Ishikawa (cell line): ENCODE measurements at regions not wholly inside any gene's neighbourhood (a gene's known extent, or its start where the extent isn't known, plus 50 kb on each side); places are given as distances from the start of the nearest gene placed in this dataset.

Source experiments
- EP300 ChIP-seq: IDR thresholded peaks from 2 replicates; pipeline ENCODE4 v1.6.1; 2012; ENCODE audit warnings: borderline replicate concordance
- RAD21 ChIP-seq: IDR thresholded peaks from 2 replicates; pipeline ENCODE4 v1.6.1; 2012; ENCODE audit warnings: low read depth
- REST ChIP-seq: IDR thresholded peaks from 2 replicates; pipeline ENCODE4 v1.6.1; 2012; ENCODE audit warnings: low read depth, mild to moderate bottlenecking
- TAF1 ChIP-seq: IDR thresholded peaks from 2 replicates; pipeline ENCODE4 v1.6.1; 2012; ENCODE audit warnings: low read depth, mild to moderate bottlenecking
- YY1 ChIP-seq: IDR thresholded peaks from 2 replicates; pipeline ENCODE4 v1.6.1; 2012; ENCODE audit warnings: low read depth
- ZBTB7A ChIP-seq: IDR thresholded peaks from 2 replicates; pipeline ENCODE4 v1.6.1; 2012; ENCODE audit warnings: low read depth

DNA sequence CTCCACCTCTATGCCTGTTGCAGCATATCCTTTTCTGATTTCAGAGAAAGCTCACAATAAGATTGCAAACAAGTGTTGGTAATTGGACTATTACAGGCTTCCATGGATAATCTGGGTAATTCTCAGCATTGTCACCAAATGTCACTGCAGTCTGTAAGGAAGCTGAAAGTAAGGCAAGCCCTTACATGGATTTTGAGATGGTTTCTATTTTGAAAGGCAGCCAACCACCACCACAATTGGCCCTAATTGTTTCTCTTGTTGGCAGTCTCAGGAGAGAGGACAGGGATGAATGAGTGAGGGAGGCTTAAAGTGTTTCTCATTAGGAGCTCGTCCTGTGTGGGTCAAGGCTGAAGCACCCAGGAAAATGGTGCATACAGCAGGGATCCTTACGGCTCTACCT is 879.9 kb downstream of the TUSC7 start:
- TF ChIP-seq RAD21 (no peak), TAF1 (no peak), EP300 (no peak), ZBTB7A (no peak), YY1 (no peak), REST (no peak)
